Ovary (tissue), 3 donors: ENCODE measurements at regions not wholly inside any gene's neighbourhood (a gene's known extent, or its start where the extent isn't known, plus 50 kb on each side); places are given as distances from the start of the nearest gene placed in this dataset.

Source experiments
- EP300 ChIP-seq: sonication (generic); formaldehyde crosslinking; IDR thresholded peaks from one replicate; pipeline ENCODE4 v1.6.1; 2017; ENCODE audit warnings: antibody characterized with exemption
- POLR2A ChIP-seq: fragments of 450-650 bp; IDR thresholded peaks from one replicate; pipeline ENCODE4 v1.6.1; 2017; ENCODE audit warnings: antibody characterized with exemption, mild to moderate bottlenecking, moderate library complexity
- TF ChIP-seq, protein P1 (sequence below), 3 donors: fragments of 450-650 bp in 2 of 3; fragments of 200-600 bp in 1 of 3; IDR thresholded peaks; one replicate each; pipeline versions ENCODE4 v1.5.1 to v1.8.0; 2016 to 2022; ENCODE audit warnings: antibody characterized with exemption in 3 of 3, mild to moderate bottlenecking in 1 of 3
- donor health status: DM: no; HTN: no; CAD: no.

DNA sequence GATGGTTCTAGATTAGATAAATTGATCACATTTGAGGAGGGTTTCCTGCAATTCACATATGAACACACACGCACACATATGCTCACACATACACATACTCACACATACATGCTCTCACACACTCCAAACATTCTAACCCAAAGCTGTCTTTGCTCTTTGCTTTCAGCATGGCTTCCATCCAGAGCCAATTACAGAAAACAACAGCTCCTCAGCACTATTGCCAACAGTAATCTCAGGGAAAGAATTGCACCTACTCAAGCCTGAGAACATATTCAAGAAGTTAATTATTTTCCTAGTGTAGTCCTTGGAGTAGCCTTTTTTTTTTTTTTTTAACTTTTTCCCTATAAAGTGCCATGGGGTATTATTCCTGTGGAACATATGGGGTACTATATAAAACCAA lies 246.9 kb upstream of the PARD3B start:
- no peak for TF ChIP-seq POLR2A
- TF ChIP-seq, protein P1, sequence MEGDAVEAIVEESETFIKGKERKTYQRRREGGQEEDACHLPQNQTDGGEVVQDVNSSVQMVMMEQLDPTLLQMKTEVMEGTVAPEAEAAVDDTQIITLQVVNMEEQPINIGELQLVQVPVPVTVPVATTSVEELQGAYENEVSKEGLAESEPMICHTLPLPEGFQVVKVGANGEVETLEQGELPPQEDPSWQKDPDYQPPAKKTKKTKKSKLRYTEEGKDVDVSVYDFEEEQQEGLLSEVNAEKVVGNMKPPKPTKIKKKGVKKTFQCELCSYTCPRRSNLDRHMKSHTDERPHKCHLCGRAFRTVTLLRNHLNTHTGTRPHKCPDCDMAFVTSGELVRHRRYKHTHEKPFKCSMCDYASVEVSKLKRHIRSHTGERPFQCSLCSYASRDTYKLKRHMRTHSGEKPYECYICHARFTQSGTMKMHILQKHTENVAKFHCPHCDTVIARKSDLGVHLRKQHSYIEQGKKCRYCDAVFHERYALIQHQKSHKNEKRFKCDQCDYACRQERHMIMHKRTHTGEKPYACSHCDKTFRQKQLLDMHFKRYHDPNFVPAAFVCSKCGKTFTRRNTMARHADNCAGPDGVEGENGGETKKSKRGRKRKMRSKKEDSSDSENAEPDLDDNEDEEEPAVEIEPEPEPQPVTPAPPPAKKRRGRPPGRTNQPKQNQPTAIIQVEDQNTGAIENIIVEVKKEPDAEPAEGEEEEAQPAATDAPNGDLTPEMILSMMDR (IDR thresholded peaks at IDR 0.05) = no peak
- no peak for TF ChIP-seq EP300
